ENCODE measurements at regions not wholly inside any gene's neighbourhood (a gene's known extent, or its start where the extent isn't known, plus 50 kb on each side); places are given as distances from the start of the nearest gene placed in this dataset.
"Not testable (repeated sequence)": the region's sequence is repeated elsewhere in the genome, so short reads cannot be mapped to it uniquely, and the experiment has no call there.

GRCh38 chr13:19055611-19056010 is 126.0 kb downstream of the TUBA3C start:
- H3K9me3 Mint-ChIP-seq (ENCODE audit: unreplicated experiment), result peaks cover 28% of the 10 kb centered on the region
- H3K4me3 Mint-ChIP-seq (ENCODE audit: unreplicated experiment), result no peak overlapping the region
- DNase-seq (ENCODE audit: extremely low spot score, unreplicated experiment), result no peak
- no peaks in the 10 kb centered on the region for H3K27me3 Mint-ChIP-seq (ENCODE audit: unreplicated experiment)
- TF ChIP-seq CTCF (IDR thresholded peaks at IDR 0.05), result no peak
- H3K36me3 Mint-ChIP-seq (ENCODE audit: unreplicated experiment), result peaks cover 1% of the 10 kb centered on the region
- no peak overlapping the region for H3K27ac Mint-ChIP-seq (ENCODE audit: unreplicated experiment)
- H3K4me1 Mint-ChIP-seq (ENCODE audit: unreplicated experiment), result no peaks in the 10 kb centered on the region

- Mint-ChIP-seq H3K4me1 (ENCODE audit: unreplicated experiment) (no peaks in the 10 kb centered on the region), H3K27me3 (ENCODE audit: unreplicated experiment) (no peaks in the 10 kb centered on the region), H3K4me3 (ENCODE audit: unreplicated experiment) (no peak overlapping the region), H3K27ac (ENCODE audit: unreplicated experiment) (no peak overlapping the region), H3K9me3 (ENCODE audit: unreplicated experiment) (peaks cover 19% of the 10 kb centered on the region), H3K36me3 (ENCODE audit: unreplicated experiment) (peaks cover 1% of the 10 kb centered on the region)
- TF ChIP-seq CTCF (IDR thresholded peaks at IDR 0.05), result no peak
- no peak for DNase-seq (ENCODE audit: extremely low spot score, unreplicated experiment)
These were observed 128.1 kb downstream of the TUBA3C start for GRCh38 chr13:19053561-19053960.

GRCh38 chr13:19052931-19053330 is 128.7 kb downstream of the TUBA3C start:
- Mint-ChIP-seq H3K9me3 (ENCODE audit: unreplicated experiment) (peaks cover 19% of the 10 kb centered on the region), H3K36me3 (ENCODE audit: unreplicated experiment) (peaks cover 1% of the 10 kb centered on the region), H3K4me3 (ENCODE audit: unreplicated experiment) (no peak overlapping the region), H3K27me3 (ENCODE audit: unreplicated experiment) (no peaks in the 10 kb centered on the region), H3K4me1 (ENCODE audit: unreplicated experiment) (no peaks in the 10 kb centered on the region), H3K27ac (ENCODE audit: unreplicated experiment) (no peak overlapping the region)
- DNase-seq (ENCODE audit: extremely low spot score, unreplicated experiment), result no peak
- no peak for TF ChIP-seq CTCF (IDR thresholded peaks at IDR 0.05)

GRCh38 chr13:19052180-19052579 is 129.4 kb downstream of the TUBA3C start:
- Mint-ChIP-seq H3K36me3 (ENCODE audit: unreplicated experiment) (peaks cover 1% of the 10 kb centered on the region), H3K27me3 (ENCODE audit: unreplicated experiment) (no peaks in the 10 kb centered on the region), H3K4me1 (ENCODE audit: unreplicated experiment) (no peaks in the 10 kb centered on the region), H3K4me3 (ENCODE audit: unreplicated experiment) (no peak overlapping the region), H3K9me3 (ENCODE audit: unreplicated experiment) (peaks cover 19% of the 10 kb centered on the region), H3K27ac (ENCODE audit: unreplicated experiment) (no peak overlapping the region)
- no peak for DNase-seq (ENCODE audit: extremely low spot score, unreplicated experiment)
- TF ChIP-seq CTCF (IDR thresholded peaks at IDR 0.05), result no peak

GRCh38 chr13:19050901-19051300 is 130.7 kb downstream of the TUBA3C start:
- no peaks in the 10 kb centered on the region for H3K4me1 Mint-ChIP-seq (ENCODE audit: unreplicated experiment)
- no peak for TF ChIP-seq CTCF (IDR thresholded peaks at IDR 0.05)
- H3K9me3 Mint-ChIP-seq (ENCODE audit: unreplicated experiment), result peaks cover 25% of the 10 kb centered on the region
- DNase-seq (ENCODE audit: extremely low spot score, unreplicated experiment), result no peak
- peaks cover 1% of the 10 kb centered on the region for H3K36me3 Mint-ChIP-seq (ENCODE audit: unreplicated experiment)
- no peaks in the 10 kb centered on the region for H3K27me3 Mint-ChIP-seq (ENCODE audit: unreplicated experiment)
- no peak overlapping the region for H3K4me3 Mint-ChIP-seq (ENCODE audit: unreplicated experiment)
- no peak overlapping the region for H3K27ac Mint-ChIP-seq (ENCODE audit: unreplicated experiment)

GRCh38 chr13:19049624-19050023 is 132.0 kb downstream of the TUBA3C start:
- not testable (repeated sequence) for H3K27ac Mint-ChIP-seq (ENCODE audit: unreplicated experiment); H3K27me3 Mint-ChIP-seq (ENCODE audit: unreplicated experiment); H3K4me3 Mint-ChIP-seq (ENCODE audit: unreplicated experiment); DNase-seq (ENCODE audit: extremely low spot score, unreplicated experiment); H3K4me1 Mint-ChIP-seq (ENCODE audit: unreplicated experiment); H3K36me3 Mint-ChIP-seq (ENCODE audit: unreplicated experiment)
- peaks cover 33% of the 10 kb centered on the region for H3K9me3 Mint-ChIP-seq (ENCODE audit: unreplicated experiment)

Data from osteocyte (in vitro differentiated cells).